IMR-90 (cell line): ENCODE measurements at regions not wholly inside any gene's neighbourhood (a gene's known extent, or its start where the extent isn't known, plus 50 kb on each side); places are given as distances from the start of the nearest gene placed in this dataset.

Experiments
- ATAC-seq: fragments of 200-7000 bp; cut with Tn5 transposase; 2 replicates; pipeline ENCODE4 v1.9.1; 2020; ENCODE audit warnings: low read depth, mild to moderate bottlenecking, moderate library complexity
- BruUV-seq: library from RNA; stranded (reverse); fragments of 400-500 nt; replicated peaks from 2 replicates; lab custom pipeline; 2021; lab: Mats Ljungman, UMichigan
- CTCF ChIA-PET: fragments of 300-600 bp; formaldehyde crosslinking; extraction: SDS; loops from one replicate; lab custom pipeline; 2021; ENCODE audit warnings: antibody characterized with exemption; lab: Yijun Ruan, JAX
- POLR2A ChIA-PET: fragments of 300-600 bp; sonication (Branson Sonifier 250); formaldehyde crosslinking; loops from one replicate; lab custom pipeline; 2022; ENCODE audit warnings: antibody characterized with exemption; ENCODE audit not compliant: unreplicated experiment; lab: Charles Lee
- DNase-seq: peaks from one replicate; pipeline ENCODE4 v3.0.0; 2013
- H2AFZ ChIP-seq: replicated peaks from 2 replicates; pipeline ENCODE3; 2013; ENCODE audit warnings: low read length, mild to moderate bottlenecking; ENCODE audit not compliant: poor library complexity
- H2AK5ac ChIP-seq: 2 replicates; pipeline ENCODE4 v1.6.1; 2013; ENCODE audit warnings: low read depth, low read length, inconsistent platforms
- H2AK9ac ChIP-seq: replicated peaks from 2 replicates; pipeline ENCODE3; 2013; ENCODE audit warnings: mild to moderate bottlenecking, low read depth, low read length, moderate library complexity; ENCODE audit not compliant: poor library complexity
- H2BK120ac ChIP-seq: 2 replicates; pipeline ENCODE4 v1.6.1; 2013; ENCODE audit warnings: low read depth, low read length, inconsistent platforms
- H2BK15ac ChIP-seq: 3 replicates; pipeline ENCODE4 v1.6.1; 2013; ENCODE audit warnings: low read depth, low read length, inconsistent platforms
- H2BK20ac ChIP-seq: 2 replicates; pipeline ENCODE4 v1.6.1; 2013; ENCODE audit warnings: low read depth, mild to moderate bottlenecking, inconsistent platforms, low read length, moderate library complexity
- H2BK5ac ChIP-seq: 2 replicates; pipeline ENCODE4 v1.6.1; 2013; ENCODE audit warnings: mild to moderate bottlenecking, low read depth, low read length, inconsistent platforms; ENCODE audit not compliant: poor library complexity, severe bottlenecking
- H3K14ac ChIP-seq: replicated peaks from 2 replicates; pipeline ENCODE4 v1.6.1; 2013; ENCODE audit warnings: low read depth, low read length, inconsistent platforms
- H3K18ac ChIP-seq: 2 replicates; pipeline ENCODE4 v1.6.1; 2013; ENCODE audit warnings: low read depth, low read length, control low read depth
- H3K23ac ChIP-seq: 2 replicates; pipeline ENCODE4 v1.6.1; 2013; ENCODE audit warnings: low read depth, low read length, inconsistent platforms
- H3K27ac ChIP-seq: 2 replicates; pipeline ENCODE4 v1.5.1; 2013; ENCODE audit warnings: mild to moderate bottlenecking, control low read depth, low read length; ENCODE audit not compliant: insufficient read depth
- H3K27me3 ChIP-seq: 2 replicates; pipeline ENCODE4 v1.6.1; 2013; ENCODE audit warnings: low read length; ENCODE audit not compliant: control insufficient read depth, insufficient read depth
- H3K36me3 ChIP-seq: 2 replicates; pipeline ENCODE4 v1.6.1; 2013; ENCODE audit warnings: low read length, mixed read lengths; ENCODE audit not compliant: control insufficient read depth, insufficient read depth
- H3K4ac ChIP-seq: 2 replicates; pipeline ENCODE4 v1.6.1; 2013; ENCODE audit warnings: low read depth, low read length, inconsistent platforms
- H3K4me1 ChIP-seq: 2 replicates; pipeline ENCODE4 v1.6.1; 2013; ENCODE audit warnings: low read length, mixed read lengths; ENCODE audit not compliant: control insufficient read depth, insufficient read depth
- H3K4me2 ChIP-seq: 2 replicates; pipeline ENCODE4 v1.6.1; 2013; ENCODE audit warnings: low read depth, mild to moderate bottlenecking, control low read depth, low read length, moderate library complexity
- H3K4me3 ChIP-seq: 2 replicates; pipeline ENCODE4 v1.5.1; 2013; ENCODE audit warnings: low read depth, mild to moderate bottlenecking, control low read depth, low read length, moderate library complexity; ENCODE audit not compliant: insufficient read depth
- H3K56ac ChIP-seq: 2 replicates; pipeline ENCODE4 v1.6.1; 2013; ENCODE audit warnings: low read length, inconsistent platforms; ENCODE audit not compliant: insufficient read depth; ENCODE audit errors: extremely low read depth
- H3K79me1 ChIP-seq, 2 experiments: 2 replicates each; pipeline ENCODE4 v1.6.1; 2013; ENCODE audit warnings: low read length in 2 of 2, inconsistent platforms in 1 of 2, low read depth in 1 of 2
- H3K9ac ChIP-seq: 2 replicates; pipeline ENCODE4 v1.6.1; 2013; ENCODE audit warnings: low read depth, low read length, control low read depth
- H3K9me1 ChIP-seq: 2 replicates; pipeline ENCODE4 v1.6.1; 2013; ENCODE audit warnings: low read length, inconsistent platforms; ENCODE audit not compliant: insufficient read depth
- H3K9me3 ChIP-seq: 2 replicates; pipeline ENCODE4 v1.6.1; 2013; ENCODE audit warnings: low read length; ENCODE audit not compliant: control insufficient read depth, insufficient read depth
- H4K20me1 ChIP-seq: 2 replicates; pipeline ENCODE4 v1.6.1; 2013; ENCODE audit warnings: low read length, inconsistent platforms; ENCODE audit not compliant: insufficient read depth
- H4K5ac ChIP-seq: 2 replicates; pipeline ENCODE4 v1.6.1; 2013; ENCODE audit warnings: mild to moderate bottlenecking, low read depth, low read length, control low read depth
- H4K8ac ChIP-seq, 2 experiments: 2 replicates each; pipeline ENCODE4 v1.6.1; 2013; ENCODE audit warnings: low read depth in 2 of 2, low read length in 2 of 2, control low read depth in 1 of 2, inconsistent platforms in 1 of 2
- H4K91ac ChIP-seq: 2 replicates; pipeline ENCODE4 v1.6.1; 2013; ENCODE audit warnings: low read depth, low read length, inconsistent platforms; ENCODE audit not compliant: insufficient read depth
- BHLHE40 ChIP-seq: fragments of 150-350 bp; IDR thresholded peaks from 2 replicates; pipeline ENCODE4 v1.6.1; 2016; ENCODE audit warnings: mild to moderate bottlenecking, low read depth, low read length
- CEBPB ChIP-seq: IDR thresholded peaks from 2 replicates; pipeline ENCODE4 v1.6.1; 2012; ENCODE audit warnings: low read depth, low read length, improper control_type of control experiment
- CHD1 ChIP-seq: IDR thresholded peaks from 2 replicates; pipeline ENCODE4 v1.6.1; 2012; ENCODE audit warnings: low read depth, low read length, improper control_type of control experiment
- CTCF ChIP-seq: conservative IDR thresholded peaks from 2 replicates; pipeline ENCODE4 v1.5.1; 2012; ENCODE audit warnings: mild to moderate bottlenecking, low read depth, low read length, improper control_type of control experiment
- ELK1 ChIP-seq: fragments of 150-350 bp; IDR thresholded peaks from 2 replicates; pipeline ENCODE4 v1.6.1; 2016; ENCODE audit warnings: low read depth, mild to moderate bottlenecking, low read length, moderate library complexity, borderline replicate concordance
- FOS ChIP-seq: fragments of 150-350 bp; IDR thresholded peaks from 2 replicates; pipeline ENCODE4 v1.6.1; 2016; ENCODE audit warnings: low read depth, low read length
- MAFK ChIP-seq: IDR thresholded peaks from 2 replicates; pipeline ENCODE4 v1.6.1; 2012; ENCODE audit warnings: low read depth, low read length, improper control_type of control experiment
- MAZ ChIP-seq: IDR thresholded peaks from 2 replicates; pipeline ENCODE4 v1.6.1; 2012; ENCODE audit warnings: low read depth, mild to moderate bottlenecking, low read length, improper control_type of control experiment, moderate library complexity, borderline replicate concordance
- MXI1 ChIP-seq: IDR thresholded peaks from 2 replicates; pipeline ENCODE4 v1.6.1; 2012; ENCODE audit warnings: low read depth, mild to moderate bottlenecking, low read length, moderate library complexity, borderline replicate concordance
- NFE2L2 ChIP-seq: fragments of 150-350 bp; IDR thresholded peaks from 2 replicates; pipeline ENCODE4 v1.6.1; 2016; ENCODE audit warnings: low read depth, mild to moderate bottlenecking, low read length
- POLR2A ChIP-seq: IDR thresholded peaks from 2 replicates; pipeline ENCODE4 v1.6.1; 2012; ENCODE audit warnings: mild to moderate bottlenecking, low read depth, low read length
- RAD21 ChIP-seq: IDR thresholded peaks from 2 replicates; pipeline ENCODE4 v1.6.1; 2012; ENCODE audit warnings: low read length, improper control_type of control experiment
- RCOR1 ChIP-seq: IDR thresholded peaks from 2 replicates; pipeline ENCODE4 v1.6.1; 2012; ENCODE audit warnings: mild to moderate bottlenecking, low read length, improper control_type of control experiment; ENCODE audit not compliant: insufficient replicate concordance
- RFX5 ChIP-seq: IDR thresholded peaks from 2 replicates; pipeline ENCODE4 v1.8.0; 2012; ENCODE audit warnings: low read depth, mild to moderate bottlenecking, low read length, moderate library complexity
- SMC3 ChIP-seq: fragments of 150-350 bp; IDR thresholded peaks from 2 replicates; pipeline ENCODE4 v1.6.1; 2016; ENCODE audit warnings: low read depth, mild to moderate bottlenecking, antibody characterized with exemption, low read length, moderate library complexity
- USF2 ChIP-seq: fragments of 150-350 bp; IDR thresholded peaks from 2 replicates; pipeline ENCODE4 v1.6.1; 2017; ENCODE audit warnings: mild to moderate bottlenecking, antibody characterized with exemption, low read length, low read depth
- WGBS, 2 experiments: methylation state at CpG; one replicate each; pipeline versions ENCODE4 v1.1.5 to v1.1.7; 2013; ENCODE audit warnings: missing lambda C conversion rate in 2 of 2; ENCODE audit not compliant: insufficient read length in 1 of 2; ENCODE audit errors: extremely low coverage in 2 of 2; 5-methylcytosine and 5-hydroxymethylcytosine counted together
- dilution Hi-C: fragments of 300-500 bp; cut with HindIII; formaldehyde crosslinking; loops from one replicate; pipeline ENCODE4 v1.14.3; 2018; ENCODE audit warnings: low sequenced_read_pairs; ENCODE audit not compliant: unreplicated experiment
- in situ Hi-C: fragments of 300-500 bp; cut with MboI; formaldehyde crosslinking; loops from 3 replicates; pipeline ENCODE4 v1.14.3; 2019; ENCODE audit warnings: low sequenced_read_pairs, inconsistent platforms, mixed read lengths
- intact Hi-C: fragments of 100-400 bp; cut with micrococcal nuclease; formaldehyde crosslinking; loops from 2 replicates; pipeline ENCODE4 v1.10.0; 2022

- Histone ChIP-seq H2AK5ac (no peak overlapping the region), H3K9me1 (no peaks in the 10 kb centered on the region), H3K18ac (no peak overlapping the region), H3K9ac (no peak overlapping the region), H2BK20ac (no peak overlapping the region), H3K56ac (no peak overlapping the region), H4K8ac (no peak overlapping the region), H3K4me2 (no peak overlapping the region), H3K4me3 (no peak overlapping the region), H3K4ac (no peak overlapping the region), H3K79me1 (no peaks in the 10 kb centered on the region), H3K27ac (no peak overlapping the region), H4K20me1 (no peaks in the 10 kb centered on the region), H3K23ac (no peak overlapping the region), H2AFZ (no peak overlapping the region), H3K9me3 (peaks cover 2% of the 10 kb centered on the region; the same call in 1 of the 2 replicates), H3K14ac (no peak overlapping the region), H2BK5ac (no peak overlapping the region), H3K27me3 (no peaks in the 10 kb centered on the region), H2BK15ac (no peak overlapping the region), H3K36me3 (no peaks in the 10 kb centered on the region), H4K5ac (no peak overlapping the region), H4K91ac (no peak overlapping the region), H3K4me1 (no peaks in the 10 kb centered on the region), H2AK9ac (no peak overlapping the region), H2BK120ac (no peak overlapping the region)
- WGBS, 2 experiments: no CpG with 5 or more reads among the region's 2 CpGs
- ChIA-PET CTCF (no interaction called here), POLR2A (no interaction called here)
- in situ Hi-C loops (no loop called here), dilution Hi-C loops (no loop called here), intact Hi-C loops (no loop called here)
- DNase-seq (no peak), ATAC-seq (no peak)
- TF ChIP-seq POLR2A: no peak
- no peak for TF ChIP-seq RFX5
- no peak for TF ChIP-seq MAZ
- TF ChIP-seq BHLHE40: no peak
- TF ChIP-seq USF2: no peak
- no peak for TF ChIP-seq RCOR1
- no peak for TF ChIP-seq CEBPB
- TF ChIP-seq CTCF: no peak
- TF ChIP-seq NFE2L2: no peak
- TF ChIP-seq ELK1: no peak
- TF ChIP-seq MAFK: no peak
- TF ChIP-seq MXI1: no peak
- no peak for TF ChIP-seq RAD21
- no peak for TF ChIP-seq FOS
- no peak for TF ChIP-seq CHD1
- no peak for TF ChIP-seq SMC3
- no TSS peak for BruUV-seq
These were observed 407.0 kb downstream of the CPS1 start for GRCh38 chr2:210963386-210963785.
